GM12891 (cell line): ENCODE measurements at regions not wholly inside any gene's neighbourhood (a gene's known extent, or its start where the extent isn't known, plus 50 kb on each side); places are given as distances from the start of the nearest gene placed in this dataset.

Source experiments
- POLR2A ChIP-seq: IDR thresholded peaks from 2 replicates; pipeline ENCODE4 v1.6.1; 2011; ENCODE audit warnings: low read depth, low read length, control low read depth
- POLR2AphosphoS5 ChIP-seq: IDR thresholded peaks from 2 replicates; pipeline ENCODE4 v1.6.1; 2011; ENCODE audit warnings: low read depth, low read length, control low read depth
- POU2F2 ChIP-seq: IDR thresholded peaks from 2 replicates; pipeline ENCODE4 v1.6.1; 2011; ENCODE audit warnings: low read depth, mild to moderate bottlenecking, control low read depth, low read length, moderate library complexity
- TAF1 ChIP-seq: IDR thresholded peaks from 2 replicates; pipeline ENCODE4 v1.6.1; 2011; ENCODE audit warnings: low read depth, low read length, control low read depth

GRCh38 chr2:196353717-196354116 is 182.3 kb upstream of the STK17B start:
- no peak for TF ChIP-seq TAF1
- no peak for TF ChIP-seq POLR2A
- no peak for TF ChIP-seq POLR2AphosphoS5
- TF ChIP-seq POU2F2 = no peak
